Progenitor cell of endocrine pancreas (in vitro differentiated cells): ENCODE measurements at regions not wholly inside any gene's neighbourhood (a gene's known extent, or its start where the extent isn't known, plus 50 kb on each side); places are given as distances from the start of the nearest gene placed in this dataset.

Source experiments
- DNase-seq: peaks from one replicate; pipeline ENCODE4 v3.0.0; 2021; ENCODE audit warnings: low spot score; ENCODE audit not compliant: unreplicated experiment
- H3K27ac Mint-ChIP-seq: 2 replicates; pipeline ENCODE4 v1.8.0; 2021; ENCODE audit warnings: mild to moderate bottlenecking, moderate library complexity, mixed read lengths
- H3K27me3 Mint-ChIP-seq: 2 replicates; pipeline ENCODE4 v1.8.0; 2021; ENCODE audit warnings: mixed read lengths
- H3K36me3 Mint-ChIP-seq: 2 replicates; pipeline ENCODE4 v1.8.0; 2022; ENCODE audit warnings: mixed read lengths; ENCODE audit not compliant: insufficient read depth
- H3K4me1 Mint-ChIP-seq: 2 replicates; pipeline ENCODE4 v1.8.0; 2021; ENCODE audit warnings: low read depth, mixed read lengths
- H3K4me3 Mint-ChIP-seq: 2 replicates; pipeline ENCODE4 v1.8.0; 2021; ENCODE audit warnings: low read depth, mild to moderate bottlenecking, moderate library complexity, mixed read lengths
- H3K9me3 Mint-ChIP-seq: 2 replicates; pipeline ENCODE4 v1.8.0; 2021; ENCODE audit warnings: low read depth, mixed read lengths
- TF ChIP-seq, protein P1 (sequence below): fragments of 200-600 bp; sonication (generic); IDR thresholded peaks from one replicate; pipeline ENCODE4 v1.5.0; 2021; ENCODE audit warnings: antibody characterized with exemption, mild to moderate bottlenecking; ENCODE audit not compliant: unreplicated experiment

GRCh38 chr9:88803546-88804253 lies 187.6 kb upstream of the S1PR3 start:
- Mint-ChIP-seq H3K36me3 (no peaks in the 10 kb centered on the region), H3K27ac (no peak overlapping the region), H3K4me3 (no peak overlapping the region), H3K4me1 (peaks cover 4% of the 10 kb centered on the region), H3K9me3 (no peaks in the 10 kb centered on the region), H3K27me3 (peaks cover 3% of the 10 kb centered on the region)
- TF ChIP-seq, protein P1, sequence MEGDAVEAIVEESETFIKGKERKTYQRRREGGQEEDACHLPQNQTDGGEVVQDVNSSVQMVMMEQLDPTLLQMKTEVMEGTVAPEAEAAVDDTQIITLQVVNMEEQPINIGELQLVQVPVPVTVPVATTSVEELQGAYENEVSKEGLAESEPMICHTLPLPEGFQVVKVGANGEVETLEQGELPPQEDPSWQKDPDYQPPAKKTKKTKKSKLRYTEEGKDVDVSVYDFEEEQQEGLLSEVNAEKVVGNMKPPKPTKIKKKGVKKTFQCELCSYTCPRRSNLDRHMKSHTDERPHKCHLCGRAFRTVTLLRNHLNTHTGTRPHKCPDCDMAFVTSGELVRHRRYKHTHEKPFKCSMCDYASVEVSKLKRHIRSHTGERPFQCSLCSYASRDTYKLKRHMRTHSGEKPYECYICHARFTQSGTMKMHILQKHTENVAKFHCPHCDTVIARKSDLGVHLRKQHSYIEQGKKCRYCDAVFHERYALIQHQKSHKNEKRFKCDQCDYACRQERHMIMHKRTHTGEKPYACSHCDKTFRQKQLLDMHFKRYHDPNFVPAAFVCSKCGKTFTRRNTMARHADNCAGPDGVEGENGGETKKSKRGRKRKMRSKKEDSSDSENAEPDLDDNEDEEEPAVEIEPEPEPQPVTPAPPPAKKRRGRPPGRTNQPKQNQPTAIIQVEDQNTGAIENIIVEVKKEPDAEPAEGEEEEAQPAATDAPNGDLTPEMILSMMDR: no peak
- DNase-seq: no peak

DNA sequence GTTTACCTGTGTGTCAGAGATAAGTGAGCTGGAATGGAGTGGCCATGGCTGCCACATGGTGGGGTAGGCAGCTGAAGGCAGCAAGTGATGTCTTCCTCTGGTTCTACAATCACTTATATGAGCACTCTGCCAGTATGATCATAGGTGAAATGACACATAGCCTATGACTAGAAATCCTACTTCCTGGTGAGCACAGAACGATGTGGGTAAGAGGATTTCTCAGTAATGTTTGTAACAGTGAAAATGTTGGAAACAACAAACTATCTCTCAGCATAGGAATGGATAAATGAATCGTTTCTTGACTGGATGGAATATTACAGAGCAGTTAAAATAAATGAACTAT lies 187.0 kb upstream of the S1PR3 start:
- no peak for DNase-seq
- peaks cover 3% of the 10 kb centered on the region for H3K27me3 Mint-ChIP-seq
- no peak overlapping the region for H3K27ac Mint-ChIP-seq
- no peaks in the 10 kb centered on the region for H3K36me3 Mint-ChIP-seq
- H3K4me3 Mint-ChIP-seq: no peak overlapping the region
- H3K4me1 Mint-ChIP-seq: peaks cover 4% of the 10 kb centered on the region
- TF ChIP-seq, protein P1: no peak
- H3K9me3 Mint-ChIP-seq: no peaks in the 10 kb centered on the region

DNA sequence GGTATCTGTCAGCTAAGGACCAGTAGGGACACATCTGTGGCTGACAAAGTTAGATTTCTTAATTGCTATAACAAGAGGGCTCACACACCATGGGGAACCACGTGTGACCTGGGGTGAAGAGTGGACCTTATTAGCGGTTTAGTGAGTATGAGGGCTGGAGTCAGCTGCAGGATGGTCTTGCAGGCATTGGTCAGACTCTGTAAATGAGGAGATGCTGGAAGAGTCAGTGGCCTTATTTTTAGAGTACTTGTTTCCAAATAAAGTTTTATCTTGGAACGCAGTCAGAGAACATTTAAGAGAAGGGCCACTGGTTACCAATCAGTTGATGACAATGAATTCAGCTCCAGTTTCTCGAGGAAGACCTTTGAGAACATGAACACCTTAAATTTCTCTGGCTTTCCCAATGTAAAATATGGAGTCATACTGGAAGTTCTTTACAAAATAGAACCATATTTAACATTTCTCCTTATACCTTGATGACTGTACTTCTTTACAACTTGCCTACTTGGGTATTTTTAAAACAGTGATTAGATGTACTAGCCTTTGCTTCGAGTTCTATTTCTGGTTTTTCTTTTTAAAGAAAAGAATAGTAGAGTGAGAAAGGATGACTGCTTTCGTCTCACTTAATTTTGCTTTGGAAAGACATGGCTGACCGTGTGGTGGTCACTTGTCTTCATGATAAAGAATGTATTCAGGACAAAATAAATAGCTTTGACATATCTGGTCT lies 185.9 kb upstream of the S1PR3 start:
- Mint-ChIP-seq H3K27ac (no peak overlapping the region), H3K4me3 (no peak overlapping the region), H3K27me3 (no peaks in the 10 kb centered on the region), H3K36me3 (no peaks in the 10 kb centered on the region), H3K4me1 (no peaks in the 10 kb centered on the region), H3K9me3 (no peaks in the 10 kb centered on the region)
- no peak for DNase-seq
- TF ChIP-seq, protein P1: no peak

DNA sequence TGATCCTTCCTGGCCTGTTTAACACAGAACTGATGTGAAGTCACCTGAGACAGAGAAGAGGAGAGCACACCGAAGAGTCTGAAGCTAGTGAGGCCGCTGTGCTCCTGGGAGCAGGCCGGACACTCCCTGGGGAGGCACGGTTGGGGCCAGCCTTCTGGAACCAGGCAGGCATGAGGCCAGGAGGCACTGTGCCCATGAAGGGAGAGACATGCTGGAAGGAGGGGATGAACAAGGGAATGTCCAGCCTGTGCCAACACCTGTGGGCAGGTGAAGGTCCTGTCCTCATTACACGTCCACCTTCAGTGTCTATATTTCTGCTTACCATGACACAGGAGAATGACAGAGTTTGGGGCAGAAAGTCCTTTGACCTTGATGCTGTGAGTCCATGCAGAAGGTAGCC lies 183.8 kb upstream of the S1PR3 start:
- H3K27me3 Mint-ChIP-seq: no peaks in the 10 kb centered on the region
- DNase-seq: no peak
- no peaks in the 10 kb centered on the region for H3K4me1 Mint-ChIP-seq
- no peak overlapping the region for H3K27ac Mint-ChIP-seq
- H3K36me3 Mint-ChIP-seq: no peaks in the 10 kb centered on the region
- H3K4me3 Mint-ChIP-seq: no peak overlapping the region
- TF ChIP-seq, protein P1: no peak
- H3K9me3 Mint-ChIP-seq: no peaks in the 10 kb centered on the region

DNA sequence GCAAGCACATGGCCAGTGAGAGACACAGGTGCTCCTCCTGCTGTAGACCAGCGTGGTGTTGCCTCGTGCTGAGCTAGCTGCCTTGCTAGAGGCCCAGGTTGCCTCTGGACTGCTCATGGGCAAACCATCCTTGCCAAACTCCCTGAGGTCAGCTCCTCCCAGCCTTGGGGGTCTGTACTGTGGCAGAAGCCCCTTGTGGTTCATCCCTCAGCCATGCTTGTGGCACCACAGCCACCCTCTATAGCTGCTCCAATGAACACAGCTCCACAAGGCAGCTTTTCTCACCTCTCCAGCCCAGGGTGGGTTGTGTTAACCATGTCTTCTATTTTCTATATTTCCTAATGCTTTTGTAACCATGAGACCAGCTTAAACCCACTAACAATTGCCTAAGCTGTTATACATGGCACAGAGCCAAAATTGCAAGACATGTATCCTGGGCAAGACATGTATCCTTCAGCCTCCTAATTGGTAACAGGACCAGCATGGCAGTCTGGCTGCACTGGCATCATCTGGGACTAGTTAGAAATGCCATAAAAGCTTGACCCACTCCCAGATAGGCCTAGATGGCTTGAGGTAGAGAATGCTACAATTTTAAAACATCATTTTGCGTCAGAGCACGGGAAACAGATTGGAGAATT lies 183.1 kb upstream of the S1PR3 start:
- no peaks in the 10 kb centered on the region for H3K36me3 Mint-ChIP-seq
- no peak for DNase-seq
- H3K4me3 Mint-ChIP-seq: no peak overlapping the region
- no peaks in the 10 kb centered on the region for H3K4me1 Mint-ChIP-seq
- no peaks in the 10 kb centered on the region for H3K9me3 Mint-ChIP-seq
- no peak overlapping the region for H3K27ac Mint-ChIP-seq
- H3K27me3 Mint-ChIP-seq: no peaks in the 10 kb centered on the region
- TF ChIP-seq, protein P1: no peak
